Adrenal gland (tissue), 5 donors: ENCODE measurements at regions not wholly inside any gene's neighbourhood (a gene's known extent, or its start where the extent isn't known, plus 50 kb on each side); places are given as distances from the start of the nearest gene placed in this dataset.

Experiments
- POLR2A ChIP-seq, 2 donors: fragments of 450-650 bp; IDR thresholded peaks; one replicate each; pipeline ENCODE4 v1.6.1; 2017; ENCODE audit warnings: antibody characterized with exemption in 2 of 2, mild to moderate bottlenecking in 2 of 2, moderate library complexity in 1 of 2
- TF ChIP-seq, protein P1 (sequence below), 6 experiments: fragments of 450-650 bp in 4 of 6; fragments of 200-600 bp in 2 of 6; sonication (generic) in 1 of 6; IDR thresholded peaks; 1 replicate in 5 of 6; 2 replicates in 1 of 6; pipeline versions ENCODE4 v1.5.1 to v1.8.0; 2016 to 2021; ENCODE audit warnings: antibody characterized with exemption in 6 of 6, mild to moderate bottlenecking in 2 of 6, moderate library complexity in 1 of 6
- donor health status: DM: no; HTN: no; CAD: no.

DNA sequence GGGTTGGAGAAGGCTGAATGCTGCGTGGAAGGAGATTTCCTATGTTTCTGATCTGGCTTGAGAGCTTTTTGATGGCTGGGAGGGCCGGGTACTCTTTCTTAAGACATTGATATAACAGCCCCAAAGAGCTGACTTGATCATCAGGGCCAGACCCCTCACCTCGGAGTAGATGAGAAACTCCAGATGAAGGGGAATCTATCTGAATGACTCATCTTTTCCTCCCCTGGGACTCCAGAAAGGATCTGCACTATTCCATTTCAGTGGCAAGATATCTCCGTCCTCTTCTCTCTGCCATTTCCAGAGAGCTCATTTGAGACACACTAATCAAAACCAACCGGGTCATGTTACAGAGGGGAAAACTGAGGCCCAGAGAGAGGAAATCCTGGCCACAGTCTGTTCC is 92.9 kb upstream of the MSX1 start:
- TF ChIP-seq, protein P1, sequence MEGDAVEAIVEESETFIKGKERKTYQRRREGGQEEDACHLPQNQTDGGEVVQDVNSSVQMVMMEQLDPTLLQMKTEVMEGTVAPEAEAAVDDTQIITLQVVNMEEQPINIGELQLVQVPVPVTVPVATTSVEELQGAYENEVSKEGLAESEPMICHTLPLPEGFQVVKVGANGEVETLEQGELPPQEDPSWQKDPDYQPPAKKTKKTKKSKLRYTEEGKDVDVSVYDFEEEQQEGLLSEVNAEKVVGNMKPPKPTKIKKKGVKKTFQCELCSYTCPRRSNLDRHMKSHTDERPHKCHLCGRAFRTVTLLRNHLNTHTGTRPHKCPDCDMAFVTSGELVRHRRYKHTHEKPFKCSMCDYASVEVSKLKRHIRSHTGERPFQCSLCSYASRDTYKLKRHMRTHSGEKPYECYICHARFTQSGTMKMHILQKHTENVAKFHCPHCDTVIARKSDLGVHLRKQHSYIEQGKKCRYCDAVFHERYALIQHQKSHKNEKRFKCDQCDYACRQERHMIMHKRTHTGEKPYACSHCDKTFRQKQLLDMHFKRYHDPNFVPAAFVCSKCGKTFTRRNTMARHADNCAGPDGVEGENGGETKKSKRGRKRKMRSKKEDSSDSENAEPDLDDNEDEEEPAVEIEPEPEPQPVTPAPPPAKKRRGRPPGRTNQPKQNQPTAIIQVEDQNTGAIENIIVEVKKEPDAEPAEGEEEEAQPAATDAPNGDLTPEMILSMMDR (IDR thresholded peaks at IDR 0.05): no peak
- TF ChIP-seq POLR2A (IDR thresholded peaks at IDR 0.05): no peak
